Kidney epithelial cell (primary cell): ENCODE measurements at regions not wholly inside any gene's neighbourhood (a gene's known extent, or its start where the extent isn't known, plus 50 kb on each side); places are given as distances from the start of the nearest gene placed in this dataset.
A peak's percentile ranks its signal among the peaks of the same experiment; 100 is the strongest.

Experiments
- DNase-seq: peaks from one replicate; pipeline ENCODE4 v3.0.0-alpha.2; 2010; ENCODE audit warnings: low read depth
- H3K27me3 ChIP-seq: 2 replicates; pipeline ENCODE4 v1.6.0; 2011; ENCODE audit warnings: low read length; ENCODE audit not compliant: control insufficient read depth, insufficient read depth
- H3K36me3 ChIP-seq: 2 replicates; pipeline ENCODE4 v1.5.1; 2011; ENCODE audit warnings: low read length; ENCODE audit not compliant: control insufficient read depth, insufficient read depth
- H3K4me3 ChIP-seq: 2 replicates; pipeline ENCODE4 v1.5.1; 2011; ENCODE audit warnings: low read depth, mild to moderate bottlenecking, control low read depth, low read length
- TF ChIP-seq, protein P1 (sequence below): IDR thresholded peaks from 2 replicates; pipeline ENCODE4 v1.5.1; 2011; ENCODE audit warnings: mild to moderate bottlenecking, moderate library complexity, low read length, control low read depth, inconsistent platforms; ENCODE audit not compliant: insufficient read depth, poor library complexity, severe bottlenecking

GRCh38 chr1:65069011-65069565 lies 78.9 kb upstream of the AK4 start:
- Histone ChIP-seq H3K36me3 (no peaks in the 10 kb centered on the region), H3K4me3 (no peak overlapping the region), H3K27me3 (no peaks in the 10 kb centered on the region)
- TF ChIP-seq, protein P1, sequence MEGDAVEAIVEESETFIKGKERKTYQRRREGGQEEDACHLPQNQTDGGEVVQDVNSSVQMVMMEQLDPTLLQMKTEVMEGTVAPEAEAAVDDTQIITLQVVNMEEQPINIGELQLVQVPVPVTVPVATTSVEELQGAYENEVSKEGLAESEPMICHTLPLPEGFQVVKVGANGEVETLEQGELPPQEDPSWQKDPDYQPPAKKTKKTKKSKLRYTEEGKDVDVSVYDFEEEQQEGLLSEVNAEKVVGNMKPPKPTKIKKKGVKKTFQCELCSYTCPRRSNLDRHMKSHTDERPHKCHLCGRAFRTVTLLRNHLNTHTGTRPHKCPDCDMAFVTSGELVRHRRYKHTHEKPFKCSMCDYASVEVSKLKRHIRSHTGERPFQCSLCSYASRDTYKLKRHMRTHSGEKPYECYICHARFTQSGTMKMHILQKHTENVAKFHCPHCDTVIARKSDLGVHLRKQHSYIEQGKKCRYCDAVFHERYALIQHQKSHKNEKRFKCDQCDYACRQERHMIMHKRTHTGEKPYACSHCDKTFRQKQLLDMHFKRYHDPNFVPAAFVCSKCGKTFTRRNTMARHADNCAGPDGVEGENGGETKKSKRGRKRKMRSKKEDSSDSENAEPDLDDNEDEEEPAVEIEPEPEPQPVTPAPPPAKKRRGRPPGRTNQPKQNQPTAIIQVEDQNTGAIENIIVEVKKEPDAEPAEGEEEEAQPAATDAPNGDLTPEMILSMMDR, result no peak
- DNase-seq, result no peak

- no peaks in the 10 kb centered on the region for H3K27me3 ChIP-seq
- no peak for DNase-seq
- TF ChIP-seq, protein P1, result no peak
- no peak overlapping the region for H3K4me3 ChIP-seq
- H3K36me3 ChIP-seq, result no peaks in the 10 kb centered on the region
These were observed 75.2 kb upstream of the AK4 start for GRCh38 chr1:65072845-65073244.

- Histone ChIP-seq H3K4me3 (no peak overlapping the region), H3K36me3 (no peaks in the 10 kb centered on the region), H3K27me3 (no peaks in the 10 kb centered on the region)
- TF ChIP-seq, protein P1, result peak; percentile 77
- no peak for DNase-seq
These were observed 72.7 kb upstream of the AK4 start for GRCh38 chr1:65075123-65075976.

DNA sequence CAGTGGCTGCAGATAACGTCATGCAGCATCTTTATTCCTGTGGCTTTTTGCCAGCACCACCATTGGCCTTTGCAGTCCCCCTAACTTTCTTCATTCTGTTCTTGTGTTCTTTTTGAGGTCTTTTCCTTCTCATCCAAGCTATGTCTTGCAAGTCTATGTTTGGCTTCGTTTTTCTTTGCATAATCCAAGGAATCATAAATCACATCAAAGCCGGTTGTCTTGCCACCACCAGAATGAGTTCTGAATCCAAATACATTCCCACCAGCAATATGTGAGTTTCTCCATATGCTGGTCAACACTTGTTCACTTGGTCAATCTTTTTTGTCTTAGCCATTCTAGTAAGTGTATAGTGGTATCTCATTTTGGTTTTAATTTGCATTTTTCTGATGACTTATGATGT lies 70.6 kb upstream of the AK4 start:
- TF ChIP-seq, protein P1, result no peak
- H3K27me3 ChIP-seq, result no peaks in the 10 kb centered on the region
- no peak overlapping the region for H3K4me3 ChIP-seq
- no peaks in the 10 kb centered on the region for H3K36me3 ChIP-seq
- DNase-seq, result no peak

GRCh38 chr1:65079941-65080340 lies 68.1 kb upstream of the AK4 start:
- TF ChIP-seq, protein P1, result no peak
- Histone ChIP-seq H3K36me3 (no peaks in the 10 kb centered on the region), H3K27me3 (no peaks in the 10 kb centered on the region), H3K4me3 (no peak overlapping the region)
- DNase-seq, result no peak
